IMR-90 (cell line): ENCODE measurements at regions not wholly inside any gene's neighbourhood (a gene's known extent, or its start where the extent isn't known, plus 50 kb on each side); places are given as distances from the start of the nearest gene placed in this dataset.
A peak's percentile ranks its signal among the peaks of the same experiment; 100 is the strongest.

ENCODE experiments used
- ATAC-seq: fragments of 200-7000 bp; cut with Tn5 transposase; 2 replicates; pipeline ENCODE4 v1.9.1; 2020; ENCODE audit warnings: low read depth, mild to moderate bottlenecking, moderate library complexity
- BruUV-seq: library from RNA; stranded (reverse); fragments of 400-500 nt; replicated peaks from 2 replicates; lab custom pipeline; 2021; lab: Mats Ljungman, UMichigan
- CTCF ChIA-PET: fragments of 300-600 bp; formaldehyde crosslinking; extraction: SDS; loops from one replicate; lab custom pipeline; 2021; ENCODE audit warnings: antibody characterized with exemption; lab: Yijun Ruan, JAX
- POLR2A ChIA-PET: fragments of 300-600 bp; sonication (Branson Sonifier 250); formaldehyde crosslinking; loops from one replicate; lab custom pipeline; 2022; ENCODE audit warnings: antibody characterized with exemption; ENCODE audit not compliant: unreplicated experiment; lab: Charles Lee
- DNase-seq: peaks from one replicate; pipeline ENCODE4 v3.0.0; 2013
- H2AFZ ChIP-seq: replicated peaks from 2 replicates; pipeline ENCODE3; 2013; ENCODE audit warnings: low read length, mild to moderate bottlenecking; ENCODE audit not compliant: poor library complexity
- H2AK5ac ChIP-seq: 2 replicates; pipeline ENCODE4 v1.6.1; 2013; ENCODE audit warnings: low read depth, low read length, inconsistent platforms
- H2AK9ac ChIP-seq: replicated peaks from 2 replicates; pipeline ENCODE3; 2013; ENCODE audit warnings: mild to moderate bottlenecking, low read depth, low read length, moderate library complexity; ENCODE audit not compliant: poor library complexity
- H2BK120ac ChIP-seq: 2 replicates; pipeline ENCODE4 v1.6.1; 2013; ENCODE audit warnings: low read depth, low read length, inconsistent platforms
- H2BK15ac ChIP-seq: 3 replicates; pipeline ENCODE4 v1.6.1; 2013; ENCODE audit warnings: low read depth, low read length, inconsistent platforms
- H2BK20ac ChIP-seq: 2 replicates; pipeline ENCODE4 v1.6.1; 2013; ENCODE audit warnings: low read depth, mild to moderate bottlenecking, inconsistent platforms, low read length, moderate library complexity
- H2BK5ac ChIP-seq: 2 replicates; pipeline ENCODE4 v1.6.1; 2013; ENCODE audit warnings: mild to moderate bottlenecking, low read depth, low read length, inconsistent platforms; ENCODE audit not compliant: poor library complexity, severe bottlenecking
- H3K14ac ChIP-seq: replicated peaks from 2 replicates; pipeline ENCODE4 v1.6.1; 2013; ENCODE audit warnings: low read depth, low read length, inconsistent platforms
- H3K18ac ChIP-seq: 2 replicates; pipeline ENCODE4 v1.6.1; 2013; ENCODE audit warnings: low read depth, low read length, control low read depth
- H3K23ac ChIP-seq: 2 replicates; pipeline ENCODE4 v1.6.1; 2013; ENCODE audit warnings: low read depth, low read length, inconsistent platforms
- H3K27ac ChIP-seq: 2 replicates; pipeline ENCODE4 v1.5.1; 2013; ENCODE audit warnings: mild to moderate bottlenecking, control low read depth, low read length; ENCODE audit not compliant: insufficient read depth
- H3K27me3 ChIP-seq: 2 replicates; pipeline ENCODE4 v1.6.1; 2013; ENCODE audit warnings: low read length; ENCODE audit not compliant: control insufficient read depth, insufficient read depth
- H3K36me3 ChIP-seq: 2 replicates; pipeline ENCODE4 v1.6.1; 2013; ENCODE audit warnings: low read length, mixed read lengths; ENCODE audit not compliant: control insufficient read depth, insufficient read depth
- H3K4ac ChIP-seq: 2 replicates; pipeline ENCODE4 v1.6.1; 2013; ENCODE audit warnings: low read depth, low read length, inconsistent platforms
- H3K4me1 ChIP-seq: 2 replicates; pipeline ENCODE4 v1.6.1; 2013; ENCODE audit warnings: low read length, mixed read lengths; ENCODE audit not compliant: control insufficient read depth, insufficient read depth
- H3K4me2 ChIP-seq: 2 replicates; pipeline ENCODE4 v1.6.1; 2013; ENCODE audit warnings: low read depth, mild to moderate bottlenecking, control low read depth, low read length, moderate library complexity
- H3K4me3 ChIP-seq: 2 replicates; pipeline ENCODE4 v1.5.1; 2013; ENCODE audit warnings: low read depth, mild to moderate bottlenecking, control low read depth, low read length, moderate library complexity; ENCODE audit not compliant: insufficient read depth
- H3K56ac ChIP-seq: 2 replicates; pipeline ENCODE4 v1.6.1; 2013; ENCODE audit warnings: low read length, inconsistent platforms; ENCODE audit not compliant: insufficient read depth; ENCODE audit errors: extremely low read depth
- H3K79me1 ChIP-seq, 2 experiments: 2 replicates each; pipeline ENCODE4 v1.6.1; 2013; ENCODE audit warnings: low read length in 2 of 2, inconsistent platforms in 1 of 2, low read depth in 1 of 2
- H3K9ac ChIP-seq: 2 replicates; pipeline ENCODE4 v1.6.1; 2013; ENCODE audit warnings: low read depth, low read length, control low read depth
- H3K9me1 ChIP-seq: 2 replicates; pipeline ENCODE4 v1.6.1; 2013; ENCODE audit warnings: low read length, inconsistent platforms; ENCODE audit not compliant: insufficient read depth
- H3K9me3 ChIP-seq: 2 replicates; pipeline ENCODE4 v1.6.1; 2013; ENCODE audit warnings: low read length; ENCODE audit not compliant: control insufficient read depth, insufficient read depth
- H4K20me1 ChIP-seq: 2 replicates; pipeline ENCODE4 v1.6.1; 2013; ENCODE audit warnings: low read length, inconsistent platforms; ENCODE audit not compliant: insufficient read depth
- H4K5ac ChIP-seq: 2 replicates; pipeline ENCODE4 v1.6.1; 2013; ENCODE audit warnings: mild to moderate bottlenecking, low read depth, low read length, control low read depth
- H4K8ac ChIP-seq, 2 experiments: 2 replicates each; pipeline ENCODE4 v1.6.1; 2013; ENCODE audit warnings: low read depth in 2 of 2, low read length in 2 of 2, control low read depth in 1 of 2, inconsistent platforms in 1 of 2
- H4K91ac ChIP-seq: 2 replicates; pipeline ENCODE4 v1.6.1; 2013; ENCODE audit warnings: low read depth, low read length, inconsistent platforms; ENCODE audit not compliant: insufficient read depth
- CHD1 ChIP-seq: IDR thresholded peaks from 2 replicates; pipeline ENCODE4 v1.6.1; 2012; ENCODE audit warnings: low read depth, low read length, improper control_type of control experiment
- CTCF ChIP-seq: conservative IDR thresholded peaks from 2 replicates; pipeline ENCODE4 v1.5.1; 2012; ENCODE audit warnings: mild to moderate bottlenecking, low read depth, low read length, improper control_type of control experiment
- FOS ChIP-seq: fragments of 150-350 bp; IDR thresholded peaks from 2 replicates; pipeline ENCODE4 v1.6.1; 2016; ENCODE audit warnings: low read depth, low read length
- MAFK ChIP-seq: IDR thresholded peaks from 2 replicates; pipeline ENCODE4 v1.6.1; 2012; ENCODE audit warnings: low read depth, low read length, improper control_type of control experiment
- NFE2L2 ChIP-seq: fragments of 150-350 bp; IDR thresholded peaks from 2 replicates; pipeline ENCODE4 v1.6.1; 2016; ENCODE audit warnings: low read depth, mild to moderate bottlenecking, low read length
- USF2 ChIP-seq: fragments of 150-350 bp; IDR thresholded peaks from 2 replicates; pipeline ENCODE4 v1.6.1; 2017; ENCODE audit warnings: mild to moderate bottlenecking, antibody characterized with exemption, low read length, low read depth
- WGBS, 2 experiments: methylation state at CpG; one replicate each; pipeline versions ENCODE4 v1.1.5 to v1.1.7; 2013; ENCODE audit warnings: missing lambda C conversion rate in 2 of 2; ENCODE audit not compliant: insufficient read length in 1 of 2; ENCODE audit errors: extremely low coverage in 2 of 2; 5-methylcytosine and 5-hydroxymethylcytosine counted together
- dilution Hi-C: fragments of 300-500 bp; cut with HindIII; formaldehyde crosslinking; loops from one replicate; pipeline ENCODE4 v1.14.3; 2018; ENCODE audit warnings: low sequenced_read_pairs; ENCODE audit not compliant: unreplicated experiment
- in situ Hi-C: fragments of 300-500 bp; cut with MboI; formaldehyde crosslinking; loops from 3 replicates; pipeline ENCODE4 v1.14.3; 2019; ENCODE audit warnings: low sequenced_read_pairs, inconsistent platforms, mixed read lengths
- intact Hi-C: fragments of 100-400 bp; cut with micrococcal nuclease; formaldehyde crosslinking; loops from 2 replicates; pipeline ENCODE4 v1.10.0; 2022

GRCh38 chr13:29922281-29922821 is 71.9 kb upstream of the UBL3 start:
- no peaks in the 10 kb centered on the region for H3K36me3 ChIP-seq
- peak overlapping the region; percentile 75 for H4K91ac ChIP-seq
- peak overlapping the region; percentile 68 for H3K4ac ChIP-seq
- peak overlapping the region; percentile 15; the same call in 1 of the 2 replicates for H3K27ac ChIP-seq
- BruUV-seq = no TSS peak
- H2AK5ac ChIP-seq = peak overlapping the region; percentile 42; the same call in 1 of the 2 replicates
- H4K8ac ChIP-seq = peak overlapping the region in 1 of 2 experiments; percentile 59; a peak in 3 of 4 replicates
- H3K9me1 ChIP-seq = peaks cover 32% of the 10 kb centered on the region
- peak overlapping the region; percentile 26; the same call in 1 of the 3 replicates for H2BK15ac ChIP-seq
- H2BK120ac ChIP-seq = peak overlapping the region; percentile 94
- no peak overlapping the region for H3K9ac ChIP-seq
- H3K4me2 ChIP-seq = no peak overlapping the region
- POLR2A ChIA-PET = no interaction called here
- peak overlapping the region; percentile 40; the same call in 1 of the 2 replicates for H4K5ac ChIP-seq
- peak overlapping the region; percentile 69 for H3K18ac ChIP-seq
- no peak overlapping the region for H3K56ac ChIP-seq
- H3K4me3 ChIP-seq = no peak overlapping the region
- H2BK5ac ChIP-seq = peak overlapping the region; percentile 90
- in situ Hi-C loops (loop anchor here (10.0 kb wide), 1 partner anchor 192 kb away; no protein-coding TSS in a partner anchor), intact Hi-C loops (loop anchor here (5.0 kb wide), 1 partner anchor 415 kb away; no protein-coding TSS in a partner anchor), dilution Hi-C loops (no loop called here)
- ATAC-seq (no peak), DNase-seq (peak; percentile 54)
- H2AFZ ChIP-seq = no peak overlapping the region
- peak overlapping the region; percentile 27 for H3K14ac ChIP-seq
- CTCF ChIA-PET = interaction anchor here (1.4 kb wide), 1 partner anchor 75 kb away, joined by 3 read pairs; no protein-coding TSS in a partner anchor
- no peaks in the 10 kb centered on the region for H3K27me3 ChIP-seq
- peaks cover 27% of the 10 kb centered on the region for H3K4me1 ChIP-seq
- H2BK20ac ChIP-seq = peak overlapping the region; percentile 74
- peak overlapping the region; percentile 10; the same call in 1 of the 2 replicates for H3K23ac ChIP-seq
- H4K20me1 ChIP-seq = peaks cover 10% of the 10 kb centered on the region; the same call in 1 of the 2 replicates
- 95% methylated on average over 4 of the region's 7 CpGs; no CpG with 5 or more reads in 1 of the 2 experiments for WGBS, 2 experiments
- peaks cover 0 to 3% of the 10 kb centered on the region in 2 experiments; a peak in 1 of 4 replicates for H3K79me1 ChIP-seq
- TF ChIP-seq CHD1 (no peak), CTCF (no peak), NFE2L2 (peak; percentile 97), MAFK (peak; percentile 99), FOS (0 out of 2 replicates have a peak, but pooled peaks have one; percentile 15), USF2 (no peak)
- no peak overlapping the region for H2AK9ac ChIP-seq
- no peaks in the 10 kb centered on the region for H3K9me3 ChIP-seq
